Astrocyte of the cerebellum (primary cell): ENCODE measurements at regions not wholly inside any gene's neighbourhood (a gene's known extent, or its start where the extent isn't known, plus 50 kb on each side); places are given as distances from the start of the nearest gene placed in this dataset.

ENCODE experiments used
- DNase-seq: peaks from one replicate; pipeline ENCODE4 v3.0.0-alpha.2; 2011; ENCODE audit warnings: low read depth
- H3K4me3 ChIP-seq: 2 replicates; pipeline ENCODE4 v1.5.1; 2011; ENCODE audit warnings: mild to moderate bottlenecking, low read depth, low read length, moderate library complexity
- in situ Hi-C: cut with HindIII; loops from 2 replicates; pipeline ENCODE4 v1.10.0; 2017; ENCODE audit warnings: low sequenced_read_pairs
- TF ChIP-seq, protein P1 (sequence below): IDR thresholded peaks from 2 replicates; pipeline ENCODE4 v1.5.1; 2012; ENCODE audit warnings: low read length, low read depth, moderate library complexity, mild to moderate bottlenecking; ENCODE audit errors: missing control alignments

DNA sequence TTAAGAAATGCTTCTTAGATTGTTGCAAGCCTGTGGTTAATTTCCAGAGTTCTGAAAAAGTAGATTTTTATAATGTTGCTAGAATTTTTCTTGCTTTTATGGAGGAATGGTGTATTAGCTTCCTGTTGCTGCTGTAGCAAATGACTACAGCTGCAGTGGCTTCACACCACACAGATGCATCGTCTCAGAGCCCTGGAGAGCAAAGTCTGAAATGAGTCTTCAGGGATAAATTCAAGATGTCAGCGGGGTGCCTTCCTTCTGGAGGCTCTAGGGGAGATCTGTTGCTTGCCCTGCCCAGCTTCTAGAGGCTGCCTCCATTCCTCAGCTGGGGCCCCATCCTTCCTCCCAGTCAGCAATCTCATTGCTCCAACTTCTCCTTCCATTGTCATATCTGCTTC, 187.8 kb downstream of the ZNF516 start:
- DNase-seq = no peak
- in situ Hi-C loops = no loop called here
- TF ChIP-seq, protein P1, sequence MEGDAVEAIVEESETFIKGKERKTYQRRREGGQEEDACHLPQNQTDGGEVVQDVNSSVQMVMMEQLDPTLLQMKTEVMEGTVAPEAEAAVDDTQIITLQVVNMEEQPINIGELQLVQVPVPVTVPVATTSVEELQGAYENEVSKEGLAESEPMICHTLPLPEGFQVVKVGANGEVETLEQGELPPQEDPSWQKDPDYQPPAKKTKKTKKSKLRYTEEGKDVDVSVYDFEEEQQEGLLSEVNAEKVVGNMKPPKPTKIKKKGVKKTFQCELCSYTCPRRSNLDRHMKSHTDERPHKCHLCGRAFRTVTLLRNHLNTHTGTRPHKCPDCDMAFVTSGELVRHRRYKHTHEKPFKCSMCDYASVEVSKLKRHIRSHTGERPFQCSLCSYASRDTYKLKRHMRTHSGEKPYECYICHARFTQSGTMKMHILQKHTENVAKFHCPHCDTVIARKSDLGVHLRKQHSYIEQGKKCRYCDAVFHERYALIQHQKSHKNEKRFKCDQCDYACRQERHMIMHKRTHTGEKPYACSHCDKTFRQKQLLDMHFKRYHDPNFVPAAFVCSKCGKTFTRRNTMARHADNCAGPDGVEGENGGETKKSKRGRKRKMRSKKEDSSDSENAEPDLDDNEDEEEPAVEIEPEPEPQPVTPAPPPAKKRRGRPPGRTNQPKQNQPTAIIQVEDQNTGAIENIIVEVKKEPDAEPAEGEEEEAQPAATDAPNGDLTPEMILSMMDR = no peak

DNA sequence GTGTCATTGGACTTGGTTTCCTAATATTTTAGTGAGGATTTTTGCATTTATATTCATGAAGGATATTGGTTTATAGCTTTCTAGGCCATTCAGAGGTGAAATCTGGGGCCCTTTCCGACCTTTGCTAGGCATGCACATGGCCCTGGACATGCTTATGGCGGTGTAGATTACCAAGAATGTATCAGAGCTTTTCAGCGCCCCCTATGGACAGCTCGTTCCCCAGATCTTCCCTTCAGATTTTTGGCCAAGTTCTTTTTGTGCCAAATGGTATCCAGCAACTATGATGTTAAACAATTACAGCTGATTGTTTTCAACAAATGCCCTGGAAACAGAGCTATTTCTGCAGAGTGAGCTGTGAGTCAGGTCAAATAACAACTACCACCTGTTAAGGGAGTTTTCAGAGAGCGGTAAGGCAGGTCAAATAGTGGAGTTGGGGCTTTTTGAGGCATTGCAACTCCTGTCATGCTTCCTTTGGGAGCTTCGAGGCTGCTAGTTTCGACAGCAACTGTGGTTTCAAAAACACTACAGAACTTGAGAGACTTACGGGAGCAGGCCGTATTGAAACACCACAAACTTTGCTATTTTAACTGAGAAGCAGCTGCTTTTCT, 188.3 kb downstream of the ZNF516 start:
- TF ChIP-seq, protein P1 = no peak
- H3K4me3 ChIP-seq = no peak overlapping the region
- no peak for DNase-seq
- in situ Hi-C loops = no loop called here

More for the DNA sequence above, 187.8 kb downstream of the ZNF516 start:
- no peak overlapping the region for H3K4me3 ChIP-seq

DNA sequence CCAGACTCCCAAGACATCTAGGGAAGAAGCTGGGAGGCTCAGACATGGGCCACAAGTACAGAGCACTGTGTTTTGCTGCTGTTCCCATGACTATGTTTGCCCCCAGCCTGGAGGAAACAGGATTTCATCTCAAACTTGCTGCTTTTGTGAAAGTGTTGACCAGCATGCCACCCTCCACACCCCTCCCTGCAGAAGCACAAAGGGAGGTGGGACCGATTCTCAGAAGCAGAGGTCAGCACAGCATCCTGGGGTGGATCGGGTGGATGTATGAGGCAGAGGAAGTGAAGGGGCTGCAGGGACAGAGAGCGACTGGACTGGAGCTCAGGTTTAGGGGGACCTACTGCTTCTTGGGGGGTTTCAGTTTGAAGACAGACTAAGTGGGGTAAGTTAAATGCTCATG, 209.2 kb downstream of the ZNF516 start:
- in situ Hi-C loops = no loop called here
- no peak overlapping the region for H3K4me3 ChIP-seq
- no peak for DNase-seq
- TF ChIP-seq, protein P1 = no peak

DNA sequence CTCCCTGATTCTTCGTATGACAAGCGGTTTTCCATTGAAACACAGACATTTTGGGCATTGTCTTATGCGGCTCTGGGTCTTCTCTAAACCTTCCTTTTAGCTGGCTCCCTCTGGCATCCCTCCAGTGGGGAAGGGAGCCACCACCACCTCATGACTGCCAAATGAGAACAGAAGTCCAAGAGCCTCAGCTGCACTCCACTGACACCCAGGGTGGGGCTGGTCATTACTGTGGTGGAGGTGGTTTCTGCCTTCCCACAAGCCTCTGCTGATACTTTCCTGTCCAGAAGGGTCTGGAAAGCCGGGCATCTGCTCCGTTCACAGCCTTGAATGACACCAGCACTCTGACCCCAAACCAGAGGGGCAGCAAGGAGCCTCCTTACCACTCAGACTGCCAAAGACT, 213.5 kb downstream of the ZNF516 start:
- no peak overlapping the region for H3K4me3 ChIP-seq
- no peak for DNase-seq
- TF ChIP-seq, protein P1 = no peak
- in situ Hi-C loops = no loop called here

DNA sequence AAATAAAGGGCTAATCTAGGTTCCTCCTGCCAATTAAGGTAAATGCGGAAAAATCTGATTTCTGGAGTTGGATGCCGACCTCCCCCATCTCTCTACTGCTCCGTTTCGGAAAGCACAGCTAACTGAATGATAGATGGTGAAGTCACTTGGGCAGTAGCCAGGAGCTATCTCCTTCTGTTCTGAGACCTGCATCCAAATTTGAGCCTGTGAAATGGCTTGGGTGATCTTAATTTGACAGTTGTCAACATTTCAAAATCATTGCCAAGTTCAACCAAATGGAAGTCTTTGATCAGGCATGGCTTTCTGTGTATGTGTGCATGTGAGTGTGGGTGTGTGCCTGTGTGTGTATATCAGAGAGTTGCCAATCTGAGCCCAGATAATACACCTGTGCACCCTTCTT, 217.2 kb downstream of the ZNF516 start:
- no peak overlapping the region for H3K4me3 ChIP-seq
- in situ Hi-C loops = no loop called here
- no peak for DNase-seq
- TF ChIP-seq, protein P1 = no peak

DNA sequence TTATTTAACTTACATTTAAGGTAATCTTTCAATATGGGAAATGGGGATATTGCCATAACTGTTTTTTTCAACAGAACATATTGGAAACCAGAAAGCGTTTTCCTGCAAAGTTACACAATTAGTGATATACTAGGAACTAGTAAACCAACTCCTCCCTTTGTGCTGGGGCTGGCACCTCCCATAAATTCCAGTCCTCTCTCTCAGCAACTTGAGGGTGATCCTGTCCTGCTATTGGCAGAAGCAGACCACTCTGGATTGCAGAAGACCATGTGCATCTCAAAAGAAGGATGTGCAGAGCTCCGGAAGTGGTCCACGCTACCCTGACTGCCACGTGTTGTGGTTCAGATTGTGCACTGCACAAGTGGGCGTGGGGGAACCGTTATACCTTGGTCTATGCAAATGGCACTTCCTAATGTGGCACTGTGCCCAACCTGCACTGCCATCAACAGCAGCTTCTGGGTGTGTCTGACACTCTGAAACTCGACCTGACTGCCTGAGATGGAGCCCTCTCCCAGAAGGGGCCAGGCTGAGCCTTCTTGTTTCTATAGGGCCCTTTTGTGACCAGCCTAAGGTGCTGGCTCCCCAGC, 219.2 kb downstream of the ZNF516 start:
- in situ Hi-C loops = no loop called here
- H3K4me3 ChIP-seq = no peak overlapping the region
- no peak for DNase-seq
- TF ChIP-seq, protein P1 = no peak
